ENCODE measurements at regions not wholly inside any gene's neighbourhood (a gene's known extent, or its start where the extent isn't known, plus 50 kb on each side); places are given as distances from the start of the nearest gene placed in this dataset.

- TF ChIP-seq, protein P1, sequence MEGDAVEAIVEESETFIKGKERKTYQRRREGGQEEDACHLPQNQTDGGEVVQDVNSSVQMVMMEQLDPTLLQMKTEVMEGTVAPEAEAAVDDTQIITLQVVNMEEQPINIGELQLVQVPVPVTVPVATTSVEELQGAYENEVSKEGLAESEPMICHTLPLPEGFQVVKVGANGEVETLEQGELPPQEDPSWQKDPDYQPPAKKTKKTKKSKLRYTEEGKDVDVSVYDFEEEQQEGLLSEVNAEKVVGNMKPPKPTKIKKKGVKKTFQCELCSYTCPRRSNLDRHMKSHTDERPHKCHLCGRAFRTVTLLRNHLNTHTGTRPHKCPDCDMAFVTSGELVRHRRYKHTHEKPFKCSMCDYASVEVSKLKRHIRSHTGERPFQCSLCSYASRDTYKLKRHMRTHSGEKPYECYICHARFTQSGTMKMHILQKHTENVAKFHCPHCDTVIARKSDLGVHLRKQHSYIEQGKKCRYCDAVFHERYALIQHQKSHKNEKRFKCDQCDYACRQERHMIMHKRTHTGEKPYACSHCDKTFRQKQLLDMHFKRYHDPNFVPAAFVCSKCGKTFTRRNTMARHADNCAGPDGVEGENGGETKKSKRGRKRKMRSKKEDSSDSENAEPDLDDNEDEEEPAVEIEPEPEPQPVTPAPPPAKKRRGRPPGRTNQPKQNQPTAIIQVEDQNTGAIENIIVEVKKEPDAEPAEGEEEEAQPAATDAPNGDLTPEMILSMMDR (tag by site-specific recombination; IDR thresholded peaks at IDR 0.05) = no peak
- TF ChIP-seq ZNF837 (tag by site-specific recombination; IDR thresholded peaks at IDR 0.05) (no peak), ZFHX2 (tag by site-specific recombination; conservative IDR thresholded peaks at IDR 0.05) (no peak), ZNF596 (tag by site-specific recombination; IDR thresholded peaks at IDR 0.05) (no peak), ZNF433 (tag by site-specific recombination; IDR thresholded peaks at IDR 0.05; ENCODE audit: low read depth) (no peak), ZNF426 (tag by site-specific recombination; IDR thresholded peaks at IDR 0.05) (no peak), SP2 (tag by site-specific recombination; IDR thresholded peaks at IDR 0.05) (no peak), TCF7L2 (IDR thresholded peaks at IDR 0.05; ENCODE audit: borderline replicate concordance, low read depth, low read length) (no peak), BCL6B (tag by site-specific recombination; IDR thresholded peaks at IDR 0.05) (no peak), ZNF114 (tag by site-specific recombination; IDR thresholded peaks at IDR 0.05) (no peak), ZNF398 (tag by site-specific recombination; IDR thresholded peaks at IDR 0.05) (no peak)
Measured at GRCh38 chr2:4002841-4003403, 299.5 kb downstream of the DCDC2C start.
